ENCODE measurements at regions not wholly inside any gene's neighbourhood (a gene's known extent, or its start where the extent isn't known, plus 50 kb on each side); places are given as distances from the start of the nearest gene placed in this dataset.

- H3K9me3 ChIP-seq (ENCODE audit: low read length), result no peaks in the 10 kb centered on the region
- H2AFZ ChIP-seq (ENCODE audit: low read length), result no peak overlapping the region
- FAIRE-seq (no peak), ATAC-seq (no peak), DNase-seq (ENCODE audit: low spot score) (no peak)
- ChIA-PET CTCF (ENCODE audit: low intra/inter-chr PET ratio, low total read pairs) (no interaction called here), POLR2A (no interaction called here)
- H3K4me2 ChIP-seq (ENCODE audit: low read depth, low read length), result no peak overlapping the region
- no peak overlapping the region for H3K9ac ChIP-seq (ENCODE audit: insufficient read depth, low read depth, low read length)
- peaks cover 1 to 31% of the 10 kb centered on the region in 2 experiments; a peak in 4 of 5 replicates for H3K27me3 ChIP-seq (ENCODE audit: control insufficient read depth in 1 of 2, insufficient read depth in 2 of 2, low read length in 2 of 2)
- H3K36me3 ChIP-seq (replicated peaks in 1 of 2; ENCODE audit: control insufficient read depth in 1 of 2, insufficient read depth in 2 of 2, low read length in 2 of 2), result no peaks in the 10 kb centered on the region
- in situ Hi-C loops (cut with HindIII; ENCODE audit: extremely low pct_ligation_motif_present, low pct_unique_long_range_greater_than_20kb), result no loop called here
- H3K27ac ChIP-seq (ENCODE audit: extremely low read length, insufficient read depth, low read length), result no peak overlapping the region
- no TSS peak for BruUV-seq (replicated peaks)
- no peaks in the 10 kb centered on the region for H3K4me1 ChIP-seq (ENCODE audit: insufficient read depth, low read length)
- intact Hi-C loops (cut with micrococcal nuclease; ENCODE audit: unreplicated experiment), result no loop called here
- H3K79me2 ChIP-seq (ENCODE audit: insufficient read depth, low read length), result no peaks in the 10 kb centered on the region
- H3K4me3 ChIP-seq (replicated peaks in 1 of 3; ENCODE audit: insufficient read depth in 1 of 3, low read depth in 2 of 3, low read length in 3 of 3), result no peak overlapping the region
- WGBS (ENCODE audit: low lambda C conversion rate), result 17% methylated on average over 5 of the region's 7 CpGs
- no peaks in the 10 kb centered on the region; the same call in 1 of the 2 replicates for H4K20me1 ChIP-seq (ENCODE audit: insufficient read depth, low read length)
- no peak for TF ChIP-seq NFE2L1 (CRISPR knock-in tag; IDR thresholded peaks at IDR 0.05; ENCODE audit: borderline replicate concordance)
- no peak for TF ChIP-seq ZNF329 (CRISPR knock-in tag; IDR thresholded peaks at IDR 0.05; ENCODE audit: low read depth)
- no peak for TF ChIP-seq ZNF232 (CRISPR knock-in tag; IDR thresholded peaks at IDR 0.05; ENCODE audit: borderline replicate concordance)
- no peak for TF ChIP-seq GPBP1L1 (CRISPR knock-in tag; IDR thresholded peaks at IDR 0.05)
- TF ChIP-seq TARDBP (CRISPR knock-in tag; IDR thresholded peaks at IDR 0.05), result no peak
- no peak for TF ChIP-seq HOXA5 (CRISPR knock-in tag; IDR thresholded peaks at IDR 0.05)
- TF ChIP-seq FOXP1 (IDR thresholded peaks at IDR 0.05), result no peak
- no peak for TF ChIP-seq FOXP1 (CRISPR knock-in tag; IDR thresholded peaks at IDR 0.05)
- no peak for TF ChIP-seq MNT (IDR thresholded peaks at IDR 0.05)
- no peak for TF ChIP-seq MIXL1 (CRISPR knock-in tag; IDR thresholded peaks at IDR 0.05)
- no peak for TF ChIP-seq TRIM22 (IDR thresholded peaks at IDR 0.05)
- no peak for TF ChIP-seq ETV5 (CRISPR knock-in tag; IDR thresholded peaks at IDR 0.05; ENCODE audit: borderline replicate concordance)
- TF ChIP-seq HINFP (CRISPR knock-in tag; IDR thresholded peaks at IDR 0.05; ENCODE audit: low read depth), result no peak
- TF ChIP-seq ZBTB2 (CRISPR knock-in tag; IDR thresholded peaks at IDR 0.05; ENCODE audit: low read depth), result no peak
- no peak for TF ChIP-seq HNF1B (CRISPR knock-in tag; IDR thresholded peaks at IDR 0.05)
- TF ChIP-seq ZNF513 (CRISPR knock-in tag; conservative IDR thresholded peaks at IDR 0.05), result no peak
These were observed 79.5 kb upstream of the ZSWIM6 start for GRCh38 chr5:61252643-61252925.
